ENCODE measurements at regions not wholly inside any gene's neighbourhood (a gene's known extent, or its start where the extent isn't known, plus 50 kb on each side); places are given as distances from the start of the nearest gene placed in this dataset.
A peak's percentile ranks its signal among the peaks of the same experiment; 100 is the strongest.
"Not testable (repeated sequence)": the region's sequence is repeated elsewhere in the genome, so short reads cannot be mapped to it uniquely, and the experiment has no call there.

- DNase-seq: no peak
Measured at GRCh38 chr5:112576298-112576925, 157.3 kb upstream of the EPB41L4A start.

- no peak for DNase-seq
Measured at GRCh38 chr5:112579599-112580170, 158.0 kb upstream of the APC start.

- DNase-seq: no peak
Measured at GRCh38 chr5:112581811-112582320, 155.8 kb upstream of the APC start.

GRCh38 chr5:112583166-112583565, 154.5 kb upstream of the APC start:
- no peak for DNase-seq

GRCh38 chr5:112584781-112585180, 152.9 kb upstream of the APC start:
- DNase-seq: no peak

GRCh38 chr5:112586596-112587062, 151.1 kb upstream of the APC start:
- DNase-seq: no peak

- DNase-seq: not testable (repeated sequence)
Measured at GRCh38 chr5:112590858-112591257, 146.8 kb upstream of the APC start.

GRCh38 chr5:112594095-112594850, 143.4 kb upstream of the APC start:
- DNase-seq: no peak

GRCh38 chr5:112594941-112595340, 142.7 kb upstream of the APC start:
- DNase-seq: no peak

- DNase-seq: no peak
Measured at GRCh38 chr5:112597831-112598230, 139.9 kb upstream of the APC start.

GRCh38 chr5:112600510-112600909, 137.2 kb upstream of the APC start:
- DNase-seq: not testable (repeated sequence)

GRCh38 chr5:112604732-112605630, 132.7 kb upstream of the APC start:
- peak; percentile 26 for DNase-seq

GRCh38 chr5:112608975-112609374, 128.7 kb upstream of the APC start:
- DNase-seq: no peak

GRCh38 chr5:112612663-112613062, 125.0 kb upstream of the APC start:
- no peak for DNase-seq

GRCh38 chr5:112614285-112614684, 123.4 kb upstream of the APC start:
- no peak for DNase-seq

- no peak for DNase-seq
Measured at GRCh38 chr5:112614986-112615385, 122.7 kb upstream of the APC start.

- no peak for DNase-seq
Measured at GRCh38 chr5:112616812-112617547, 120.7 kb upstream of the APC start.

- DNase-seq: no peak
Measured at GRCh38 chr5:112625246-112625645, 112.4 kb upstream of the APC start.

GRCh38 chr5:112625689-112626438, 111.8 kb upstream of the APC start:
- no peak for DNase-seq

- DNase-seq: no peak
Measured at GRCh38 chr5:112626715-112627114, 111.0 kb upstream of the APC start.

GRCh38 chr5:112628214-112628980, 109.3 kb upstream of the APC start:
- DNase-seq: no peak

Measured in SIG-M5 (cell line).